H1 (cell line): ENCODE measurements at regions not wholly inside any gene's neighbourhood (a gene's known extent, or its start where the extent isn't known, plus 50 kb on each side); places are given as distances from the start of the nearest gene placed in this dataset.

ENCODE experiments used
- CTCF ChIA-PET: fragments of 300-600 bp; sonication (Branson Sonifier 250); formaldehyde crosslinking; loops from one replicate; lab custom pipeline; 2021; ENCODE audit not compliant: partially characterized antibody; lab: Charles Lee
- POLR2A ChIA-PET: fragments of 300-600 bp; sonication (Branson Sonifier 250); formaldehyde crosslinking; loops from one replicate; lab custom pipeline; 2021; ENCODE audit warnings: inconsistent platforms; ENCODE audit not compliant: partially characterized antibody; lab: Charles Lee
- DNase-seq, 2 experiments: peaks; one replicate each; pipeline versions ENCODE4 v3.0.0 to v3.0.0-alpha.2; 2010 to 2022; ENCODE audit warnings: low spot score in 2 of 2, low read depth in 1 of 2, mixed read lengths in 1 of 2
- FAIRE-seq: peaks from 2 replicates; lab custom pipeline; 2011; peaks lifted over from hg19 to GRCh38; lab: Jason Lieb, UNC
- H2AFZ ChIP-seq: 2 replicates; pipeline ENCODE4 v1.8.1; 2012; ENCODE audit warnings: low read length, inconsistent platforms
- H2AK5ac ChIP-seq: 2 replicates; pipeline ENCODE4 v1.6.1; 2013; ENCODE audit warnings: low read depth, low read length
- H2BK120ac ChIP-seq: replicated peaks from 2 replicates; pipeline ENCODE3; 2013; ENCODE audit warnings: low read depth, low read length, inconsistent platforms
- H2BK12ac ChIP-seq: 2 replicates; pipeline ENCODE4 v1.6.1; 2013; ENCODE audit warnings: low read depth, low read length
- H2BK15ac ChIP-seq: 2 replicates; pipeline ENCODE4 v1.6.1; 2013; ENCODE audit warnings: low read length
- H2BK20ac ChIP-seq: 2 replicates; pipeline ENCODE4 v1.6.1; 2013; ENCODE audit warnings: low read length
- H2BK5ac ChIP-seq: 2 replicates; pipeline ENCODE4 v1.6.1; 2013; ENCODE audit warnings: low read depth, low read length
- H3K14ac ChIP-seq: 2 replicates; pipeline ENCODE4 v1.6.1; 2013; ENCODE audit warnings: inconsistent platforms; ENCODE audit not compliant: insufficient read length
- H3K18ac ChIP-seq: 2 replicates; pipeline ENCODE4 v1.6.1; 2013; ENCODE audit warnings: low read length; ENCODE audit errors: extremely low read depth
- H3K23ac ChIP-seq: 2 replicates; pipeline ENCODE4 v1.6.1; 2013; ENCODE audit warnings: inconsistent platforms; ENCODE audit not compliant: insufficient read length
- H3K23me2 ChIP-seq: 2 replicates; pipeline ENCODE4 v1.6.1; 2013; ENCODE audit warnings: low read depth, low read length
- H3K27ac ChIP-seq: 2 replicates; pipeline ENCODE4 v1.6.1; 2011; ENCODE audit warnings: low read depth, low read length, inconsistent platforms
- H3K27me3 ChIP-seq, 4 experiments: replicated peaks in 1 of 4; 1 replicate in 1 of 4; 2 replicates in 3 of 4; pipeline versions ENCODE4 v1.6.1 to v1.8.1; 2011 to 2013; ENCODE audit warnings: low read length in 3 of 4, mild to moderate bottlenecking in 3 of 4, inconsistent platforms in 2 of 4, mixed read lengths in 2 of 4, moderate library complexity in 1 of 4; ENCODE audit not compliant: control insufficient read depth in 3 of 4, insufficient read depth in 3 of 4; ENCODE audit errors: extremely low read depth in 1 of 4
- H3K36me3 ChIP-seq, 4 experiments: 2 replicates each; pipeline versions ENCODE4 v1.6.1 to v1.8.1; 2011 to 2013; ENCODE audit warnings: mild to moderate bottlenecking in 4 of 4, low read length in 3 of 4, moderate library complexity in 2 of 4, control low read depth in 1 of 4, inconsistent platforms in 1 of 4; ENCODE audit not compliant: insufficient read depth in 4 of 4, control insufficient read depth in 2 of 4
- H3K4ac ChIP-seq: replicated peaks from 2 replicates; pipeline ENCODE3; 2013; ENCODE audit warnings: low read length, low read depth, mixed read lengths, inconsistent platforms; ENCODE audit not compliant: insufficient read length
- H3K4me1 ChIP-seq, 4 experiments: replicated peaks in 1 of 4; 1 replicate in 1 of 4; 2 replicates in 3 of 4; pipeline versions ENCODE4 v1.6.1 to v1.8.1; 2011 to 2013; ENCODE audit warnings: low read length in 3 of 4, inconsistent platforms in 2 of 4, mixed read lengths in 1 of 4; ENCODE audit not compliant: insufficient read depth in 4 of 4, control insufficient read depth in 3 of 4
- H3K4me2 ChIP-seq, 2 experiments: 2 replicates each; pipeline versions ENCODE4 v1.6.1 to v1.8.1; 2011 to 2013; ENCODE audit warnings: low read depth in 2 of 2, low read length in 2 of 2, control low read depth in 1 of 2, inconsistent platforms in 1 of 2, mild to moderate bottlenecking in 1 of 2; ENCODE audit not compliant: insufficient read depth in 1 of 2
- H3K4me3 ChIP-seq, 4 experiments: fragments of 200-600, 300-600 bp in 1 of 4; sonication (generic), shearing (Covaris generic), sonication (Bioruptor Twin) in 1 of 4; 2 replicates each; pipeline versions ENCODE4 v1.5.1 to v1.8.1; 2011 to 2016; ENCODE audit warnings: low read length in 4 of 4, low read depth in 3 of 4, control low read depth in 2 of 4, inconsistent platforms in 2 of 4, mild to moderate bottlenecking in 2 of 4, mixed read lengths in 1 of 4, moderate library complexity in 1 of 4; ENCODE audit not compliant: insufficient read depth in 2 of 4; ENCODE audit errors: extremely low read depth in 1 of 4
- H3K56ac ChIP-seq: replicated peaks from 2 replicates; pipeline ENCODE3; 2013; ENCODE audit warnings: low read depth, mild to moderate bottlenecking, mixed read lengths, low read length, inconsistent platforms; ENCODE audit not compliant: insufficient read length
- H3K79me1 ChIP-seq: 2 replicates; pipeline ENCODE4 v1.6.1; 2013; ENCODE audit warnings: low read depth, low read length, control low read depth
- H3K79me2 ChIP-seq, 2 experiments: 2 replicates each; pipeline versions ENCODE4 v1.6.1 to v1.8.1; 2012 to 2013; ENCODE audit warnings: low read length in 2 of 2, mild to moderate bottlenecking in 2 of 2, inconsistent platforms in 1 of 2; ENCODE audit not compliant: insufficient read depth in 2 of 2, control insufficient read depth in 1 of 2
- H3K9ac ChIP-seq, 4 experiments: replicated peaks in 1 of 4; 1 replicate in 1 of 4; 2 replicates in 3 of 4; pipeline versions ENCODE4 v1.6.1 to v1.8.1; 2011 to 2013; ENCODE audit warnings: low read depth in 3 of 4, low read length in 3 of 4, control low read depth in 2 of 4, mild to moderate bottlenecking in 2 of 4, moderate library complexity in 2 of 4, inconsistent platforms in 1 of 4; ENCODE audit errors: extremely low read depth in 1 of 4
- H3K9me3 ChIP-seq, 2 experiments: 2 replicates each; pipeline versions ENCODE4 v1.6.1 to v1.8.1; 2012 to 2013; ENCODE audit warnings: mild to moderate bottlenecking in 2 of 2, moderate library complexity in 2 of 2, control low read depth in 1 of 2, inconsistent platforms in 1 of 2, low read depth in 1 of 2, low read length in 1 of 2, mixed read lengths in 1 of 2; ENCODE audit not compliant: insufficient read depth in 2 of 2
- H4K20me1 ChIP-seq, 2 experiments: replicated peaks in 1 of 2; 2 replicates each; pipeline versions ENCODE3 to v1.8.1; 2011 to 2013; ENCODE audit warnings: inconsistent platforms in 2 of 2, low read length in 2 of 2, mild to moderate bottlenecking in 1 of 2; ENCODE audit not compliant: insufficient read depth in 2 of 2, control insufficient read depth in 1 of 2
- H4K5ac ChIP-seq: 2 replicates; pipeline ENCODE4 v1.6.1; 2013; ENCODE audit warnings: low read length, low read depth, mixed read lengths, inconsistent platforms; ENCODE audit not compliant: insufficient read length
- H4K8ac ChIP-seq: 2 replicates; pipeline ENCODE4 v1.8.0; 2013; ENCODE audit warnings: mild to moderate bottlenecking, moderate library complexity, low read length, inconsistent platforms; ENCODE audit not compliant: insufficient read depth; ENCODE audit errors: extremely low read depth
- H4K91ac ChIP-seq: replicated peaks from 2 replicates; pipeline ENCODE3; 2013; ENCODE audit warnings: low read length, mixed read lengths, inconsistent platforms; ENCODE audit not compliant: insufficient read length
- EGR1 ChIP-seq: IDR thresholded peaks from 2 replicates; pipeline ENCODE4 v1.6.1; 2011; ENCODE audit warnings: low read depth, low read length, borderline replicate concordance
- SIN3A ChIP-seq, 2 experiments: IDR thresholded peaks in 1 of 2; conservative IDR thresholded peaks in 1 of 2; 2 replicates each; pipeline ENCODE4 v1.6.1; 2011 to 2012; ENCODE audit warnings: low read length in 2 of 2, improper control_type of control experiment in 1 of 2, low read depth in 1 of 2, mild to moderate bottlenecking in 1 of 2
- WGBS, 2 experiments: shearing (Covaris generic) in 1 of 2; methylation state at CpG; one replicate each; pipeline versions ENCODE4 v1.1.6 to v1.1.7; 2013 to 2015; ENCODE audit warnings: low lambda C conversion rate in 2 of 2, mixed read lengths in 2 of 2, inconsistent platforms in 1 of 2, low coverage in 1 of 2, missing lambda C conversion rate in 1 of 2; ENCODE audit not compliant: insufficient replicate concordance in 2 of 2, insufficient coverage in 1 of 2, insufficient read length in 1 of 2; ENCODE audit errors: extremely low coverage in 1 of 2, missing lambda C conversion rate in 1 of 2; 5-methylcytosine and 5-hydroxymethylcytosine counted together

- H3K14ac ChIP-seq: no peak overlapping the region
- H2BK12ac ChIP-seq: peak overlapping the region; percentile 17; the same call in 1 of the 2 replicates
- H2BK15ac ChIP-seq: no peak overlapping the region
- no peak overlapping the region for H4K91ac ChIP-seq
- no peak overlapping the region for H3K4ac ChIP-seq
- H3K23me2 ChIP-seq: no peaks in the 10 kb centered on the region
- H3K56ac ChIP-seq: no peak overlapping the region
- no peak overlapping the region for H2BK20ac ChIP-seq
- TF ChIP-seq EGR1 (no peak), SIN3A (conservative IDR thresholded peaks at IDR 0.05 in 1 of 2, IDR thresholded peaks at IDR 0.05 in 1 of 2; ENCODE audit: low read depth in 1 of 2, low read length in 2 of 2) (0 out of 4 replicates have a peak, but pooled peaks of 1 of the 2 experiments have one; percentile 53)
- no peaks in the 10 kb centered on the region for H3K36me3 ChIP-seq
- no peak overlapping the region for H3K4me2 ChIP-seq
- H3K4me3 ChIP-seq: no peak overlapping the region
- no peak overlapping the region; the same call in 1 of the 2 replicates for H4K8ac ChIP-seq
- H4K5ac ChIP-seq: no peak overlapping the region
- no peaks in the 10 kb centered on the region for H3K79me2 ChIP-seq
- H3K9ac ChIP-seq: no peak overlapping the region
- ChIA-PET CTCF (interaction anchor here (0.8 to 1.8 kb wide), 2 partner anchors 9 to 126 kb away, joined by 4 read pairs; no protein-coding TSS in a partner anchor), POLR2A (no interaction called here)
- no peak overlapping the region for H2BK5ac ChIP-seq
- no peak overlapping the region for H3K27ac ChIP-seq
- H3K4me1 ChIP-seq: peaks cover 4 to 11% (median 10%) of the 10 kb centered on the region in 4 experiments
- H3K18ac ChIP-seq: no peak overlapping the region
- no peaks in the 10 kb centered on the region for H3K79me1 ChIP-seq
- H3K27me3 ChIP-seq: no peaks in the 10 kb centered on the region
- H3K9me3 ChIP-seq: no peaks in the 10 kb centered on the region
- FAIRE-seq (peak; percentile 93), DNase-seq (peak in 1 of 2 experiments; percentile 38)
- no peak overlapping the region for H2BK120ac ChIP-seq
- no peak overlapping the region for H3K23ac ChIP-seq
- no peak overlapping the region for H2AFZ ChIP-seq
- no peaks in the 10 kb centered on the region for H4K20me1 ChIP-seq
- 87% methylated on average over 14 of the region's 14 CpGs; no CpG with 5 or more reads in 1 of the 2 experiments for WGBS, 2 experiments
- no peak overlapping the region for H2AK5ac ChIP-seq
Observed at GRCh38 chr19:28887920-28888618, 324.9 kb downstream of the UQCRFS1 start.
